ENCODE measurements at regions not wholly inside any gene's neighbourhood (a gene's known extent, or its start where the extent isn't known, plus 50 kb on each side); places are given as distances from the start of the nearest gene placed in this dataset.

DNA sequence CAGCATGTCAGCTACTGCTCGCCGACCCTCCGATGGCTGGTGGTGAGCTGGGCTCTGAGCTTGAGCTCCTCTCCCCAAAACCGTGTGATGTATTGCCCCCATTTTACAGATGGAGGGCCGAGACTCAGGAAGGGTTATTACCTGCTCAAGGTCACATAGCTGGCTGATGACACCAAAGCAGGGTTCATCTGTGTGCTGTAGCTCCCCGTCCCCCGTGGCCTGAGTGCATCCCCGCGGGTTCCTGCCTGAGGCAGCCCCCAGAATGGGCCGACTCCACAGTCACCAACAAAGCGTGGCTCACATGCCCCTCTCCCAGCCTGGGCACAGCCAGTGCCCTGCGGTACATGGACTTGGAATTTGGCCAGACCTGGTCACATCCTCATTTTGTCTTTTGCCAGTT, 198.6 kb downstream of the TFCP2L1 start:
- TF ChIP-seq GATA3 (IDR thresholded peaks at IDR 0.05; ENCODE audit: low read depth, low read length) (no peak), GATA2 (IDR thresholded peaks at IDR 0.05; ENCODE audit: low read depth, low read length) (no peak)

Data from SH-SY5Y (cell line).